IPS DF 4.7 (cell line): ENCODE measurements at regions not wholly inside any gene's neighbourhood (a gene's known extent, or its start where the extent isn't known, plus 50 kb on each side); places are given as distances from the start of the nearest gene placed in this dataset.

Experiments
- DNase-seq: peaks from one replicate; pipeline ENCODE4 v3.0.0-alpha.2; 2013; ENCODE audit warnings: low spot score; ENCODE audit errors: extremely low read depth

DNA sequence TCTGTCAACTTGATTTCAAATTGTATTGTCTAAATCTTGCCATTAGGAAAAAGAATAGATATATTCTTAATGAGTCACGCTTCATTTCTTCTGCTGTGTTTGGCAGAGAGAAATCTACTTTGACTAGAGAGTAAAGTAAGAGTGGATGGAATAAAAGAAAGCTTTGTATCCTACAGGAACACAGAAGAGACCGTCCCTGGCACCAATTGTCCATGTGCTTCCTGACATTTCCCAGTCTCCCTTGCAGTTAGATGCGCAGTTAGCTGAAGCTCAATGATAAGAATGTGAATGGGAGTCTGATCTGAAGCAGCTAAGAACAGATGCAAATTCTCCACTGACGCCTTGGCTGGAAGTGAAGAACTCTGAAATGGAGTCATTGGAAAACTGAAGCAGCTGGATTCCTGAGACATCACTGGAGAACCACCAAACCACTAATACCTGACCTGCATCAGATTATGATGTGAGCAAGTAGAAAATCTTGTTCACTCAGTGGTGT lies 528.2 kb upstream of the MARCKS start:
- no peak for DNase-seq

GRCh38 chr6:113329942-113330635 lies 527.1 kb upstream of the MARCKS start:
- DNase-seq, result no peak

GRCh38 chr6:113330636-113330946 lies 526.6 kb upstream of the MARCKS start:
- no peak for DNase-seq

- DNase-seq, result no peak
Measured at GRCh38 chr6:113331021-113331420, 526.1 kb upstream of the MARCKS start.

GRCh38 chr6:113338644-113339043 lies 518.5 kb upstream of the MARCKS start:
- DNase-seq, result no peak

- no peak for DNase-seq
Measured at GRCh38 chr6:113339209-113339608, 517.9 kb upstream of the MARCKS start.

DNA sequence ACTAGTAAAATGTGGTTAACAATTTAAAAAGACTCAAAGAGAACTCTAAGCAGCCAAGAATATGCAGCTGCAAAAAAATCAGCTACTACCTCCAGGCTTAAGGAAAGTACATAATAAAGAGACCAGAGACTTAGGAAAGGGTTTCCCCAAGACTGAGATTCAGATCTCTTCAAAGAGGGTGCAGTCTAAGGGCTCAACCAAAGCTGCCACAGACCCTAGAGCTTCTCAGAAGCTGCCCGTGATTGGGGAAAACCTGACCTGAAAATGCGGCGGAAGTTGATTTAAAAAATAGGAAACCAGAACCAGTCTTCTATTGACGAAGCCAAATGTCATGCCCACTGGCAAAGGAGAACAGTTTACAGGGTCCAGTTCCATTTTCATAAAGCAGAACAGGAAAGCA lies 516.8 kb upstream of the MARCKS start:
- DNase-seq, result no peak

DNA sequence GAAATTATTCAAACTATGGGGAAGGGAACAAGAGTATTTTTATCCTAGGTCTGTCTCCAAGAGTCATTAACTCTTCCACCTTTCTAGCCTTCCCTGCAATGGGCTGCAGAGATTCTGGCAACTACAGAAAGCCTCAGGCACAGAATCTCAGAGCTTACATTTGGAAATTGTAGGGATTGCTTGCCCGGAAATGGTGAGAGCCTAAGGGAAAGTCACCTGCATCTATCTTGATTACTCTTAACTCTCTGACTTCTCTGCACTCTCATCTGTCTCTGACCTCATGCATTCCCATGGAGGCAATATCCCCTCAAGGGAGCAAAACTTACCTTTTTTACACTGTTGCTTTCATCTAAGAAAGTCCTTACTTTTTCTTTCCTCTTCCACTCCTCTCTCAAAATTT lies 513.2 kb upstream of the MARCKS start:
- DNase-seq, result no peak

DNA sequence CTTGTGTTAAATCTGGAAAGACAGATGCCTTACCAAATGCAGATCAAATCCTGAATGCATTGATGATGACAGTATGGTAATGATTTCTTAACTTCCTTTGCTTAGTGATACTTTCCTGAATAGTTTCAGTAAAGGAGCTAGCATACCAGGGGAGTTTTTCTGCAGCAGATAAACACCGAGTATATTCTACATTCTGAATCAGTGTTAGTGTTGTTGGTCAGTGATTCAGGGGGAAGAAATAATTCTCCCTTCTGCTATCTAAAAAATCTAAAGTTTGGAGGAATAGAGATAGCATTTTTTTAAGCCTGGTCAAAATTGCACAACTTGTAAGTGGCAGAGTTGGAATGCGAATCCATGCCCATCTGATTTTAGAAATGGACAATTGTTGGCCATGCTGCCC lies 512.2 kb upstream of the MARCKS start:
- no peak for DNase-seq

DNA sequence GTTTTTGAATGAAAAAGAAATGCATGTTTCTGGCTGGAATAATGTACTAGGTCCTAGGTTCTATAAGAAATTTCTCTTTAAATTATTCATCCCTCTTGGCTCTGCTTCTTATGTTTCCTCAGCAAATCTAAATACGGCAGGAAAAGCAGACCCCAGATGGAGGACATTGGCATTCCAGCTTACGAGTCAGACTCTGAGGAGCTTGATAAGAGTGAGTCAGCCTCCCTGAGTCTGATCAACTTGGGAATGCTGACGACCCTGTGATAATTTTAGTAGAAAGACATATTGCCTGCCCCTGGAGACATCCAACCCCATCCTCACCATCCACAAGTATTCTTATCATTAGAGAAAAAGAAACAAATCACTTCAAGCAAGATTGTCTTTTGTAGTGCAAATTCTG lies 509.7 kb upstream of the MARCKS start:
- no peak for DNase-seq

GRCh38 chr6:113350461-113350860 lies 506.7 kb upstream of the MARCKS start:
- no peak for DNase-seq

DNA sequence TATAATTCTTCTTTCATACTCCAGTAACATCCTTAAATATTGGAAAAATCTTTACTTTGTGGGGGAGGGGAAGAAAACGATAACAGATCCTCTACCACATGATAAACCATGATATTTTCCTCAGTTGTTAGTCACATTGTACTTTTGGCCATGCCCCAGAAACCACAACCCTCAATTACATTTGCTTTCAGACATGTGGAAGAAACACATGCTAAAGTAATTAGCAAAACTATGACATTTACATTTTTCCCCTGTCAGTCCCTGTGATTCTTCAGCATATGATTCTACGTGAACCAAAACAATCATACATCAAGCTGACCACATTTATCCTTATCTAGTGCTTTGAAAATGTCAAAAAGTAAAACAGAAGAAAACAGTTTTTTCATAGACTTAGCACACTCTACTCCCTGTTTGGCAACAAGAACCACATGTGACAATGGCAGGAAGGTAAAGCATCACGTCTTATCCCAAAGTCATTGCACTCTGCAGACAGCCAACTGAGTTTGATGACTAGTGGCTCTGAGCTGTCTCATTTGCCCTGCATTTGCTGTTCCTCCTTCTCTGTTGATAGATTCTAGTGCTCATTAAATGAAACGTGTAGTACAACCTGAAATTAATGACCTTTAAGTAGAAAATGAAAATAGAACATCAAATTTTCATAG lies 505.8 kb upstream of the MARCKS start:
- DNase-seq, result no peak

GRCh38 chr6:113352029-113352801 lies 504.9 kb upstream of the MARCKS start:
- no peak for DNase-seq

- DNase-seq, result no peak
Measured at GRCh38 chr6:113352831-113353230, 504.3 kb upstream of the MARCKS start.

DNA sequence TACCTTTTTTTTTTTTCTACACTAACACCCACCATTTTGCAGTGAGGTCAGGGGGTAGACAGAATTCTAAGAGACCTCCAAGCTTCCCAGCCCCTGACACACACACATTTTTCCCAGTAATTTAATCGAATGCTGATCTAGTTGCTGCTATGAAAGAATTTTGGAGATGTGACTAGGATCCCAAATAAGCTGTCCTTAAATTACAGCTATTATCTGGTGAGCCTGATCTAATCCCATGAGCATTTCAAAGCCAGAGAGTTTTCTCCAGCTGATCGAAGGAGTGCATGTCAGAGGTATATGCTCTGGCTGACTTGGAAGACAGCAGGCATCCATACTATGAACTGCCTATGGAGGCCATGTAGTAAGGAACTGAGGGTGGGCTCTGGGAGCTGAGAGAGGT lies 503.8 kb upstream of the MARCKS start:
- no peak for DNase-seq

GRCh38 chr6:113354204-113354895 lies 502.8 kb upstream of the MARCKS start:
- no peak for DNase-seq

DNA sequence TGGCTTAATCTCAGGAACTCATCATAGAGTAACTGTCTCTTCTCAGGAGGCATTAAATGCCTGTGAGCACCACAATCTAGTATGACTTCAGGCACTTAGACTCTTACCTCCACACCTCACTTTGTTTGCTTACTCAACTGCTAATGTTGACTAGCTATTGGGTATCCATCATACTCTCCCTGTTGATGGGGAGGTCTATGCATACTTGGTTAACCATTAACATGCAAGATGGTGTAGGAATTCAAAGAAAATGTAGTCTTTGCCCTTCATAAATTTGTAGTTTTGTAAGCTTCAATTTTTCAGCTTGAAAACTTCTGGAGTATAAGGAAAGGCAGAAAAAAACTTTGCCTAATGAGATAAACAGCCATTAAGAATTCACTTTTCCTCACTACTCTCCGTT lies 501.0 kb upstream of the MARCKS start:
- DNase-seq, result no peak

DNA sequence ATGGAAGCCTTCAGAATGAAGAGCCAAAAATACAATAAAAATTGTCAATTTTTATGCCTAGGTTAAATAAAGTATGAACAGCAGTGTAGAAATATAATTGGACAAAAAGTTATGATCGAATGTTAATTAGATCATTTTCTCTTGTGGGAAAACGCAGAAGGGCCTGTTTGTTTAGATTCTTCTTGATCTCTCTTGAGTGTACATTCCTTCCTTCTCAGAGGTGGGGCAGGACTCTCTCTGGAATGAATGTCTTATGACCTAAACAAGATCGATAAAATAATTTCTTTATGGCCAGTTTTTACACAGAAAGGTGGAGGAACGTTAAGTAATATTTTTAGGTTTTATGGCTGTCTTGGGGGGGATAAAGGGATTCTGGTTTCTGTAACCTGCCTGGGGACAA lies 500.1 kb upstream of the MARCKS start:
- DNase-seq, result no peak

GRCh38 chr6:113358063-113358583 lies 499.0 kb upstream of the MARCKS start:
- DNase-seq, result no peak

- no peak for DNase-seq
Measured at GRCh38 chr6:113359155-113360140, 497.7 kb upstream of the MARCKS start.
